Mucosa of stomach (tissue), 1 donor: ENCODE measurements at regions not wholly inside any gene's neighbourhood (a gene's known extent, or its start where the extent isn't known, plus 50 kb on each side); places are given as distances from the start of the nearest gene placed in this dataset.

Experiments used
- H3K27me3 ChIP-seq: one replicate; pipeline ENCODE4 v1.7.0; 2013; ENCODE audit warnings: mild to moderate bottlenecking, low read length; ENCODE audit not compliant: control insufficient read depth, insufficient read depth
- H3K36me3 ChIP-seq: one replicate; pipeline ENCODE4 v1.7.0; 2013; ENCODE audit warnings: low read length; ENCODE audit not compliant: control insufficient read depth, insufficient read depth
- H3K4me1 ChIP-seq: one replicate; pipeline ENCODE4 v1.7.0; 2013; ENCODE audit warnings: mild to moderate bottlenecking, low read length; ENCODE audit not compliant: control insufficient read depth, insufficient read depth
- H3K4me3 ChIP-seq: one replicate; pipeline ENCODE4 v1.7.0; 2013; ENCODE audit warnings: low read length
- H3K9ac ChIP-seq: one replicate; pipeline ENCODE4 v1.7.0; 2013; ENCODE audit warnings: mild to moderate bottlenecking, low read length, moderate library complexity
- H3K9me3 ChIP-seq: one replicate; pipeline ENCODE4 v1.7.0; 2013; ENCODE audit warnings: mild to moderate bottlenecking, low read length, moderate library complexity; ENCODE audit not compliant: control insufficient read depth
- donor health status: Pancreatic carcinoma.

DNA sequence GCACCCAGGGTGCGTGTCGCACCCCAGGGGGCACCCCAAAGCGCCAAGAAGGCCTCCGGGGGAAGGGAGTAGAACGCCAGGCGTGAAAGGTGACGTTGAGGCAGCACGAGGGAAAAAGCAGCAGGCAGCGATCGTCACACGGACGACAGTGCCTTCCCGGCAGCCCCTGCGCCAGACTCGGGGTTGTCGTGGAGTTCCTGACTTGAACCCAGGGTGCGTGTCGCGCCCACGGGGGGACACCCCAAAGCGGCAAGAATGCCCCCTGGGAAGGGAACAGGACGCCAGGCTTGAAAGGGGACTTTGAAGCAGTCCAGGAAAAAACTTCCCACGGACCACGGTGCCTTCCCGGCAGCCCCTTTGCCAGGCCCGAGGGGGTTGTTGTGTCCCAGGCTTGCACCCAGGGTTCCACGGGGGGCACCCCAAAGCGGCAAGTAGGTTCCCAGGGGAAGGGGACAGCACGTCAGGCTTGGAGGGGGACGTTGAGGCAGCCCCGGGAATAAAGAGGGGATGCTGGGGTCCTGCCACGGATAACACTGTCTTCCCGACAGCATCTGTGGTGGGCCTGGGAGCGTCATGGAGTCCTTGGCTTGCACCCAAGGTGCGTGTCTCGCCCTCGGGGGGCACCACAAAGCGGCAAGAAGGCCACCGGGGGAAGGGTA, 159.2 kb upstream of the ALG10B start:
- H3K4me3 ChIP-seq = no peak overlapping the region
- no peak overlapping the region for H3K9ac ChIP-seq
- H3K9me3 ChIP-seq = no peaks in the 10 kb centered on the region
- no peaks in the 10 kb centered on the region for H3K36me3 ChIP-seq
- H3K27me3 ChIP-seq = no peaks in the 10 kb centered on the region
- no peaks in the 10 kb centered on the region for H3K4me1 ChIP-seq

DNA sequence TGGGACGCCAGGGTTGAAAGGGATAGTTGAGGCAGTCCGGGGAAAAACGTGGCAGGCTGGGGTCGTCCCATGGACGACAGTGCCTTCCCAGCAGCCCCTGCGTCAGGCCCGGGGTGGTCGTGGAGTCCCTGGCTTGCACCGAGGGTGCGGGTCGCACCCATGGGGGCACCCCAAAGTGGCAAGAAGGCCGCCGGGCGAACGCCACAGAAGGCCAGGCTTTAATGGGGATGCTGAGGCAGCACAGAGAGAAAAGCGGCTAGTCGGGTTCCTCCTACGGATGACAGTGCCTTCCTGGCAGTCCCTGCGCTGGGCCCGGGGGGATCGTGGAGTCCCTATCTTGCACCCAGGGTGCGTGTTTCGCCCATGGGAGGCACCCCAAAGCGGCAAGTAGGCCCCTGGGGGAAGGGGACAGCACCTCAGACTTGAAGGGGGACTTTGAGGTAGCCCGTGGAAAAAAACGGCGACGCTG, 158.6 kb upstream of the ALG10B start:
- Histone ChIP-seq H3K36me3 (no peaks in the 10 kb centered on the region), H3K27me3 (no peaks in the 10 kb centered on the region), H3K9ac (no peak overlapping the region), H3K9me3 (no peaks in the 10 kb centered on the region), H3K4me1 (no peaks in the 10 kb centered on the region), H3K4me3 (no peak overlapping the region)

DNA sequence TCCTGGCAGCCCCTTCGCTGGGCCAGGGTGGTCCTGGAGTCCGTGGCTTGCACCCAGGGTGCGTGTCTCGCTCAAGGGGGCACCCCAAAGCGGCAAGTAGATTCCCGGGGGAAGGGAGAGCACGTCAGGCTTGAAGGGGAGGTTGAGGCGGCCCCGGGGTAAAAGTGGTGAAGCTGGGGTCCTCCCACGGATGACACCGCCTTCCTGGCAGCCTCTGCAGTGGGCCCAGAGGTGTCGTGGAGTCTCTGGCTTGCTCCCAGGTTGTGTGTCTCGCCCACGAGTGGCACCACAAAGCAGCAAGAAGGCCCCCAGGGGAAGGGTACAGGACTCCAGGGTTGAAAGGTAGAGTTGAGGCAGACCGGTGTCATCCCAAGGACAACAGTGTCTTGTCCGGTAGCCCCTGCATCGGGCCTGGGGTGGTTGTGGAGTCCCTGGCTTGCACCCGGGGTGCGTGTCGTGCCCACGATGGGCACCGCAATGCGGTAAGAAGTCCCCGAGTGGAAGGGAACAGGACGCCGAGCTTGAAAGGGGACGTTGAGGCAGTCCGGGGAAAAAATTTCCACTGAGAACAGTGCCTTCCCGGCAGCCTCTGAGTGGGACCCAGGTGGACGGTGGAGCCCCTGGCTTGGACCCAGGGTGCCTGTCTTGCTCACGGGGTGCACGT, 158.0 kb upstream of the ALG10B start:
- no peaks in the 10 kb centered on the region for H3K4me1 ChIP-seq
- no peak overlapping the region for H3K4me3 ChIP-seq
- no peaks in the 10 kb centered on the region for H3K36me3 ChIP-seq
- H3K27me3 ChIP-seq = no peaks in the 10 kb centered on the region
- no peaks in the 10 kb centered on the region for H3K9me3 ChIP-seq
- H3K9ac ChIP-seq = no peak overlapping the region

DNA sequence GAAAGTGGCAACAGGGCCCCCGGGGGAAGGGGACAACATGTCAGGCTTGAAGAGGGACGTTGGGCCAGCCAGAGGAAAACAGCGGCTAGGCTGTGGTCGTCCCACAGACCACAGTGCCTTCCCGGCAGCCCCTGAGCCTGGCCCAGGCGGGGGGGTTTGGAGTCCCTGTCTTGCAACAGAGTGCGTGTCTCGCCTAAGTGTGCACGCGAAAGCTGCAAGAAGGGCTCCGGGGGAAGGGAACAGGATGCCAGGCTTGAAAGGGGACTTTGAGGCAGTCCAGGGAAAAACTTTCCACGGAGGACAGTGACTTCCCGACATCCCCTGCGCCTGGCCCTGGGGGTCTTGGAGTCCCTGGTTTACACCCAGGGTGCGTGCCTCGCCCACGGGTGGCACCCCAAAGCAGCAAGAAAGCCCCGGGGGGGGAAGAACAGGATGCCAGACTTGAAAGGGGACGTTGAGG, 157.5 kb upstream of the ALG10B start:
- Histone ChIP-seq H3K36me3 (no peaks in the 10 kb centered on the region), H3K27me3 (no peaks in the 10 kb centered on the region), H3K9ac (no peak overlapping the region), H3K4me3 (no peak overlapping the region), H3K4me1 (no peaks in the 10 kb centered on the region), H3K9me3 (no peaks in the 10 kb centered on the region)

DNA sequence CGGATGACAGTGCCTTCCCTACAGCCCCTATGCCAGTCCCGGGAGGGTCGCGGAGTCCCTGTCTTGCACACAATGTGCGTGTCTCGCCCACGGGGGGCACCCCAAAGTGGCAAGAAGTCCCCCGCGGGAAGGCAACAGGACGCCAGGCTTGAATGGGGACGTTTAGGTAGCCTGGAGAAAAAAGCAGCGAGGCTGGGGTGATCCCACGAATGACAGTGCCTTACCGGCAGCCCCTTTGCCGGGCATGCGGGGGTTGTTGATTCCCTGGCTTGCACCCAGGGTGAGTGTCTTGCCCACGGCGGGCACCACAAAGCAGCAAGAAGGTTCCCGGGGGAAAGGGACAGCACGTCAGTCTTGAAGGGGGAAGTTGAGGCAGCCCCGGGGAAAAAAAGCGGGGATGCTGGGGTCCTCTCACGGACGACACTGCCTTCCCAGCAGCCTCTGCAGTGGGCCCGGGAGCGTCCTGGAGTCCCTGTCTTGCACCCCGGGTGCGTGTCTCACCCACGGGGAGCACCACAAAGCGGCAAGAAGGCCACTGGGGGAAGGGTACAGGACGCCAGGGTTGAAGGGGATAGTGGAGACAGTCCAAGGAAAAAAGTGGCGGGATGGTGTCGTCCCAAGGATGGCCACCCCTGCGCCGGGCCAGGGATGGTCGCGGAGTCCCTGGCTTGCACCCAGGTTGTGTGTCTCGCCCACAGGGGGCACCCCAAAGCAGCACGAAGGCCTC, 156.8 kb upstream of the ALG10B start:
- Histone ChIP-seq H3K4me1 (no peaks in the 10 kb centered on the region), H3K9me3 (no peaks in the 10 kb centered on the region), H3K4me3 (no peak overlapping the region), H3K9ac (no peak overlapping the region), H3K36me3 (no peaks in the 10 kb centered on the region), H3K27me3 (no peaks in the 10 kb centered on the region)

DNA sequence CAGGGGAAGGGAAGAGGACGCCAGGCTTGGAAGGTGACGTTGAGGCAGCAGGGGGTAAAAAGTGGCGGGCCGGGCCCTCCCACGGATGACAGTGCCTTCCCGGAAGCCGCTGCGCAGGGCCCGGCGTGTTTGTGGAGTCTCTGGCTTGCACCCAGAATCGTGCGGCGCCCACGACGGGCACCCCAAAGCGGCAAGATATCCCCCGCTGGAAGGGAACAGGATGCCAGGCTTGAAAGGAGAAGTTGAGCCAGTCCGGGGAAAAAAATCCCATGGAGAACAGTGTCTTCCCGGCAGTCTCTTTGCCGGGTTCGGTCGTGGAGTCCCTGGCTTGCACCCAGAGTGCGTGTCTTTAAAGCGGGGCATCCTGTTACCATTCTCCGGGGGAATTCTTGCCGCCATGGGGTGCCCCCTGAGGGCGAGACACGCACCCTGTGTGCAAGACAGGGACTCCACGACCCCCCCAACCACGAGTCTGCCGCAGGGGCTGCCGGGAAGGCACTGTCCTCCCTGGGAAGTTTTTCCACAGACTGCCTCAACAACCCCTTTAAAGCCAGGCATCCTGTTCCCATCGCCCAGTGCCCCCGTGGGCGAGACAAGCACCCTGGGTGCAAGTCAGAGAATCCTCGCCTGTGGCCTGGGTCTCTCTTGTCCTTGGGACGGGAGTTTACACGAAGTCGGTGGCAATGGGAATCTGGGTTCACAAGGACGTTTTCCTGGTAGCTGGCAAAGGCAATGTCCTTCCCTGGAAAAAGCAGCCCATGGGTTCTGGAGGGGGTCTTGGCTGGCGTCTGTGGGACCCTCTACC, 156.1 kb upstream of the ALG10B start:
- no peak overlapping the region for H3K9ac ChIP-seq
- H3K36me3 ChIP-seq = no peaks in the 10 kb centered on the region
- no peaks in the 10 kb centered on the region for H3K27me3 ChIP-seq
- no peak overlapping the region for H3K4me3 ChIP-seq
- H3K4me1 ChIP-seq = no peaks in the 10 kb centered on the region
- H3K9me3 ChIP-seq = no peaks in the 10 kb centered on the region

DNA sequence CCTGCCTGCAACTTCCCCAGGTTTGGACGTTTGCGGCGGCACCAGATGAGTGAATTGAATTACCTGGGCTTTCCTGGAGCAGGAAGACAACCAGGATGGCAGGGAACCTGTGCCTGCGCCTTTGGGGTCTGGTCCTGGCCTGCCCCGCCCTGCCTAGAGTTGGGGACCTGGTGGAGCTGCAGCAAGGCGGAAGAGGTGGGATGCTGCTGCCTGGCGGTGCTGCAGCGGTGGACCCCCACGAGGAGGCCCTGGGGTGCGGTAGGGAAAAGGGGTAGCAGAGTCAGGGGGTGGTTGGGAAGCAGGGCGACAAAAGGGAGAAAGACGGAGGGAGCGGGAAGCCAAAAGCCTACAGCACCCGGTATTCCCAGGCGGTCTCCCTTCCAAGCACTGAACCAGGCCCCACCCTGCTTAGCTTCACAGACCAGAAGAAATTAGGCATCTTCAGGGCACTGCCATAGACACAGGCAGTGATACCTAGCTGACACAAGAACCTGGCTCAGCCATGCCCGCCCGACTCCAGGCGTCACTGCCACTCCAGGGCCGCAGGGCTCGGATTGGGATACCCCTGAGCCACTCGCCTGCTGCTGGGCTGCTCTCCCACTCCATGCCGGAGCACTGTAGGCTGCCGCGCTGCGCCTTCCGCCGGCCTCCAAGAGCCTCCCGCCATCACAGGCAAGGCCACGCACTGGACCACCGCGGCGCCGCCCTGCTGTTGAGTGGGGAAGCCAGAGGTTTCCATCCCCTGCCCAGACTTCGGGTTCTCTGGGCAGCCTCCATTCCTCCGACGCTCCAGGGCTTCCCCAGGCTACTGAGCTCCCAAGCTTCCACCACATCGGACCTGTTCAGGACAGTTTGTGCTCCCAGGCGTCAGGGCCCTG, 155.2 kb upstream of the ALG10B start:
- Histone ChIP-seq H3K9me3 (no peaks in the 10 kb centered on the region), H3K27me3 (no peaks in the 10 kb centered on the region), H3K4me1 (no peaks in the 10 kb centered on the region), H3K9ac (no peak overlapping the region), H3K4me3 (no peak overlapping the region), H3K36me3 (no peaks in the 10 kb centered on the region)

DNA sequence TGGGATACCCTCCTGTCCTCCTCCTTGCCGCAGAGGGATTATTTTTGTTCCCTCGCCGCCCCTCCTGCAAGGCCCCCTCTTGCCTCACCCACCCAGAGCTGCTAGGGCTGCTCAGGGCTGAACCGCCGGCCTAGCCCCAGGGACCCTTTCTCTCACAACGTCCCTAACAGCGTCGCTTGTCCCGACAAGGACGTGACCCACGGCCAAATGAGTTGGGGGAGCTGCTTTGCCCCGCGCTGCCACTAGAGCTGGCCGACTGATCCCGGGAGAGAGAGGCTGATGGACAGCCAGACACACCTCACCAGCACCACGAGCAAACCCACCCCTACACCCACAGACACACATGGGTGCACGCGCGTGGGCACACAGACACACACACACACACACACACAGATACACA, 154.6 kb upstream of the ALG10B start:
- Histone ChIP-seq H3K4me1 (no peaks in the 10 kb centered on the region), H3K9me3 (no peaks in the 10 kb centered on the region), H3K9ac (no peak overlapping the region), H3K27me3 (no peaks in the 10 kb centered on the region), H3K4me3 (no peak overlapping the region), H3K36me3 (no peaks in the 10 kb centered on the region)

DNA sequence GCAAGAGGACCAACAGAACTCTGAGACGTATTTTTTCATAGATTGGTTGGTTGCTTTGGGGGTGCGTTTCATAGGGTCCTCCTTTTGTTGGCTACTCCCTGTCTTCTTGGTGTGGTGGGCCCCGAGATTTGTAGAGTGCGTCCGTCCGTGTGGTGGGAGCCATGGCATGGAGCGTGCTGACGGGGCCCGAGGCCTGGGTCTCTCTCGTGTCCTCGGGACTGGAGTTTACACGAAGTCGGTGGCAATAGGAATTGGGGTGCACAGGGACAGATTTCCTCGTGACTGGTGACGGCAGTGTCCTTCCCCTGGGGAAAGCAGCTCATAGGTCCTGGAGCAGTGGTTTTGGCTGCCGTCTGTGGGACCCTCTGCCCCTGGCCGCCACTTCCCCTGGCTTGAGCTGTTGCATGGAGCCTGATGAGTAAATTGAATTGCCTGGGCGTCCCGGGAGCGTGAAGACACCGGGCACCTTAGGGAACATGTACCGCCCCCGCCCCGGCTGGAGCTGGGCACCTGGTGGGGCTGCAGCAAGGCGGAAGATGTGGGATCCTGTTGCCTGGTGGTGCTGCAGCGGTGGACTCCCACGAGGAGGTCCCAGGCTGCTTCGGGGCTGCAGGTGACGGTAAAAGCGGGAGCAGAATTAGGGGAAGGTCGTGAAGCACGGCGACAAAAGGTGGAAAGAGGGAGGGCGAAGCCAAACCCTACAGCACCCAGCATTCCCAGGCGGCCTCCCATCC, 153.7 kb upstream of the ALG10B start:
- H3K9me3 ChIP-seq = no peaks in the 10 kb centered on the region

DNA sequence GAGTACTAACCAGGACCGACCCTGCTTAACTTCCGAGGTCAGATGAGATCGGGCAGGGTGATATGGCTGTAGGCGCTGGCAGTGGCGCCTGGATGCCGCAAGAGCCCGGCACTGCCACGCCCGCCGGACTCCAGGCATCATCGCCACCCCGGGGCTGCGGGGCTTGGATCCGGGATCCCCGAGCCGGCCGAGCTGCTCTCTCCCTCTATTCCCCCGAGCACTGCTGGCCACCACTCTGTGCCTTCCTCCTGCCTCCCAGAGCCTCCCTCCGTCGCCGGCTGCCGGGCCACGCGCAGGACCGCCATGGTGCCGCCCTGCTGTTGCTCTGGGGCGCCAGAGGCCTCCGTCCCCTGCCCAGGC, 153.2 kb upstream of the ALG10B start:
- no peaks in the 10 kb centered on the region for H3K9me3 ChIP-seq
- H3K36me3 ChIP-seq = no peaks in the 10 kb centered on the region
- no peaks in the 10 kb centered on the region for H3K4me1 ChIP-seq
- H3K9ac ChIP-seq = no peak overlapping the region
- H3K27me3 ChIP-seq = no peaks in the 10 kb centered on the region
- H3K4me3 ChIP-seq = no peak overlapping the region

More for the DNA sequence above, 153.7 kb upstream of the ALG10B start:
- no peaks in the 10 kb centered on the region for H3K36me3 ChIP-seq
- no peak overlapping the region for H3K4me3 ChIP-seq
- no peaks in the 10 kb centered on the region for H3K4me1 ChIP-seq
- H3K27me3 ChIP-seq = no peaks in the 10 kb centered on the region
- no peak overlapping the region for H3K9ac ChIP-seq

DNA sequence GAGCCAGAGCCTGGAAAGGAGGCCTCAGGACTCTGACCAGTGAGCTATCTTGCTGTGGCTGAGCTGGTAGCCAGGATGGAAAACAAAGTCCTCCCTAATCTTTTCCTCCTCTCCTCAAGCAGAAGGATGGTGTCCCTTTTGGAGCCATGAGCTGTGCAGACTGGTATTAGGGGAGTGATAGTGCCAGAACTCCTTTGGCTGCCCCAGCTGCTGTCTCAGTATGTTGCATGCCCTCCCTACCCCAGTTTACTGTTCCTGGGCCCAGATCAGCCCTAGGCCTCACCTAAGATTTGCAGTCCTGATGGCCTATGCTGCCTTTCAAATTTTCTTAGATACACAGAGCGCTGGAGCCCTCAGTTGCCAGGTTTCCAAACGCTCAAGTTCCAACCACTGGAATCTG, 150.3 kb upstream of the ALG10B start:
- Histone ChIP-seq H3K4me3 (no peak overlapping the region), H3K9me3 (no peaks in the 10 kb centered on the region), H3K27me3 (no peaks in the 10 kb centered on the region), H3K9ac (no peak overlapping the region), H3K4me1 (no peaks in the 10 kb centered on the region), H3K36me3 (no peaks in the 10 kb centered on the region)
